Loucy (cell line): ENCODE measurements at regions not wholly inside any gene's neighbourhood (a gene's known extent, or its start where the extent isn't known, plus 50 kb on each side); places are given as distances from the start of the nearest gene placed in this dataset.

Source experiments
- H2AFZ ChIP-seq: fragments of 200-600 bp; sonication (generic); 2 replicates; pipeline ENCODE4 v1.6.0; 2016; ENCODE audit warnings: antibody characterized with exemption, mild to moderate bottlenecking, low read length, moderate library complexity
- H3F3A ChIP-seq: fragments of 200-600 bp; 2 replicates; pipeline ENCODE4 v1.6.0; 2016; ENCODE audit warnings: antibody characterized with exemption, low read depth, mild to moderate bottlenecking
- H3K27me3 ChIP-seq: fragments of 200-600 bp; sonication (generic); 2 replicates; pipeline ENCODE4 v1.6.1; 2014; ENCODE audit warnings: low read length, mild to moderate bottlenecking; ENCODE audit not compliant: insufficient read depth, poor library complexity, severe bottlenecking
- H3K36me3 ChIP-seq: fragments of 200-600 bp; sonication (generic); 2 replicates; pipeline ENCODE4 v1.6.1; 2016; ENCODE audit warnings: low read length; ENCODE audit not compliant: insufficient read depth
- H3K4me1 ChIP-seq: fragments of 200-600 bp; sonication (generic); 2 replicates; pipeline ENCODE4 v1.5.1; 2014; ENCODE audit warnings: low read length, mild to moderate bottlenecking; ENCODE audit not compliant: insufficient read depth, poor library complexity, severe bottlenecking
- H3K4me2 ChIP-seq: fragments of 200-600 bp; sonication (generic); 2 replicates; pipeline ENCODE4 v1.6.0; 2014; ENCODE audit warnings: antibody characterized with exemption, low read length, low read depth, mild to moderate bottlenecking; ENCODE audit not compliant: poor library complexity, severe bottlenecking
- H3K4me3 ChIP-seq: fragments of 200-600 bp; sonication (generic); 2 replicates; pipeline ENCODE4 v1.5.1; 2014; ENCODE audit warnings: low read length, mild to moderate bottlenecking, mixed read lengths; ENCODE audit not compliant: poor library complexity, severe bottlenecking
- H3K79me2 ChIP-seq: fragments of 200-600 bp; sonication (generic); 2 replicates; pipeline ENCODE4 v1.6.1; 2014; ENCODE audit warnings: low read length; ENCODE audit not compliant: insufficient read depth
- H3K9ac ChIP-seq: fragments of 200-600 bp; sonication (generic); 2 replicates; pipeline ENCODE4 v1.6.0; 2014; ENCODE audit warnings: mild to moderate bottlenecking, low read depth, low read length, moderate library complexity; ENCODE audit not compliant: poor library complexity, severe bottlenecking
- H3K9me2 ChIP-seq: fragments of 200-600 bp; sonication (generic); replicated peaks from 2 replicates; pipeline ENCODE4 v1.6.1; 2016; ENCODE audit warnings: low read depth, low read length, mixed read lengths
- H3K9me3 ChIP-seq: fragments of 200-600 bp; sonication (generic); 2 replicates; pipeline ENCODE4 v1.6.1; 2014; ENCODE audit warnings: mild to moderate bottlenecking, antibody characterized with exemption, low read length, low read depth; ENCODE audit not compliant: insufficient read depth
- H4K20me1 ChIP-seq: fragments of 200-600 bp; sonication (generic); 2 replicates; pipeline ENCODE4 v1.6.0; 2014; ENCODE audit warnings: antibody characterized with exemption, low read length, mild to moderate bottlenecking; ENCODE audit not compliant: insufficient read depth, poor library complexity, severe bottlenecking
- EZH2phosphoT487 ChIP-seq: fragments of 200-600 bp; IDR thresholded peaks from 2 replicates; pipeline ENCODE4 v1.6.1; 2018; ENCODE audit warnings: antibody characterized with exemption, mild to moderate bottlenecking, moderate library complexity, borderline replicate concordance
- TF ChIP-seq, protein P1 (sequence below): fragments of 200-600 bp; sonication (generic); conservative IDR thresholded peaks from 2 replicates; pipeline ENCODE4 v1.5.1; 2014; ENCODE audit warnings: mild to moderate bottlenecking, antibody characterized with exemption, low read length

DNA sequence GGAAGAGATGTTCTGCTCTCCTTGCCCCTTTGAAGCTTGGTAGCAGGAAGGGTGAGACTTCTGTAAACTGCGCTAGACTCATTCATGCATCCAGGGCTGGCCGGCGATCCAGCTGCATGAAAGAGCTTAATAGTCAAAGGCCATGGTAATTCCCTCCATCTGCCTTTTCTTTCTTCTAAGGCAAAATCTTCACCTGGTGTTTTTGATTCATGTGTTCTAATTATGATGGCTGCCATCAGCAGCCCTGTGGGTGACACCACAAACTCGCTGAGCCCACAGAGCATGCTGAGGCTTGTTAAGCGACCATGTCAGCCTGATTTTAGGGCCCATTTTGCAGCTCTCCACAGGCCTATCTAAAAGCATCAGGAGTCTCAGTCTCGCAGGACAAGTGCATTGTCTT, 450.1 kb upstream of the TENM3 start:
- Histone ChIP-seq H3K4me3 (no peak overlapping the region), H3K9me2 (no peaks in the 10 kb centered on the region), H3K27me3 (no peaks in the 10 kb centered on the region), H3K36me3 (no peaks in the 10 kb centered on the region), H2AFZ (no peak overlapping the region), H4K20me1 (no peaks in the 10 kb centered on the region), H3K9ac (no peak overlapping the region), H3K4me1 (no peaks in the 10 kb centered on the region), H3F3A (no peaks in the 10 kb centered on the region), H3K4me2 (no peak overlapping the region), H3K79me2 (no peaks in the 10 kb centered on the region), H3K9me3 (no peaks in the 10 kb centered on the region)
- TF ChIP-seq EZH2phosphoT487: no peak
- TF ChIP-seq, protein P1, sequence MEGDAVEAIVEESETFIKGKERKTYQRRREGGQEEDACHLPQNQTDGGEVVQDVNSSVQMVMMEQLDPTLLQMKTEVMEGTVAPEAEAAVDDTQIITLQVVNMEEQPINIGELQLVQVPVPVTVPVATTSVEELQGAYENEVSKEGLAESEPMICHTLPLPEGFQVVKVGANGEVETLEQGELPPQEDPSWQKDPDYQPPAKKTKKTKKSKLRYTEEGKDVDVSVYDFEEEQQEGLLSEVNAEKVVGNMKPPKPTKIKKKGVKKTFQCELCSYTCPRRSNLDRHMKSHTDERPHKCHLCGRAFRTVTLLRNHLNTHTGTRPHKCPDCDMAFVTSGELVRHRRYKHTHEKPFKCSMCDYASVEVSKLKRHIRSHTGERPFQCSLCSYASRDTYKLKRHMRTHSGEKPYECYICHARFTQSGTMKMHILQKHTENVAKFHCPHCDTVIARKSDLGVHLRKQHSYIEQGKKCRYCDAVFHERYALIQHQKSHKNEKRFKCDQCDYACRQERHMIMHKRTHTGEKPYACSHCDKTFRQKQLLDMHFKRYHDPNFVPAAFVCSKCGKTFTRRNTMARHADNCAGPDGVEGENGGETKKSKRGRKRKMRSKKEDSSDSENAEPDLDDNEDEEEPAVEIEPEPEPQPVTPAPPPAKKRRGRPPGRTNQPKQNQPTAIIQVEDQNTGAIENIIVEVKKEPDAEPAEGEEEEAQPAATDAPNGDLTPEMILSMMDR: no peak

DNA sequence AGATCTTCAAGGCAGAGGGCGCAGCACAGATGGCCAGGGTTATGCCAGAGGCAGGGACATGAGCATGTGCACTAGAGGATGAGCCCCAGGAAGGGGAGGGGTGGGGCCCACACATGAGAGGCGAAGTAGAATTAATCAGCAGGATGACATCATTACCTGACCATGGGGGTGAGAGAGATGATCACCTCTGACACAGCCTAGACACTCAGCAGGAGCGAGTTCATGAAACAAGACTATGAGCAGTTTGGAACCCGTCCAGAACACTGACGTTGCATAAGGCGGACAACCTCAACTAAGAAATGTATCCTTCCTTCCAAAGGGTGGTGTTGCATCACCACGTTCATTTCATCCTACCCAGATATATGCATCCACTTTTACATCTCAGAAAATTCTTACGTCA, 446.7 kb upstream of the TENM3 start:
- Histone ChIP-seq H3K79me2 (no peaks in the 10 kb centered on the region), H3K9me3 (no peaks in the 10 kb centered on the region), H3K4me1 (no peaks in the 10 kb centered on the region), H3K9me2 (no peaks in the 10 kb centered on the region), H3F3A (no peaks in the 10 kb centered on the region), H3K4me2 (no peak overlapping the region), H3K4me3 (no peak overlapping the region), H3K9ac (no peak overlapping the region), H4K20me1 (no peaks in the 10 kb centered on the region), H2AFZ (no peak overlapping the region), H3K36me3 (no peaks in the 10 kb centered on the region), H3K27me3 (no peaks in the 10 kb centered on the region)
- TF ChIP-seq EZH2phosphoT487: no peak
- TF ChIP-seq, protein P1: no peak

DNA sequence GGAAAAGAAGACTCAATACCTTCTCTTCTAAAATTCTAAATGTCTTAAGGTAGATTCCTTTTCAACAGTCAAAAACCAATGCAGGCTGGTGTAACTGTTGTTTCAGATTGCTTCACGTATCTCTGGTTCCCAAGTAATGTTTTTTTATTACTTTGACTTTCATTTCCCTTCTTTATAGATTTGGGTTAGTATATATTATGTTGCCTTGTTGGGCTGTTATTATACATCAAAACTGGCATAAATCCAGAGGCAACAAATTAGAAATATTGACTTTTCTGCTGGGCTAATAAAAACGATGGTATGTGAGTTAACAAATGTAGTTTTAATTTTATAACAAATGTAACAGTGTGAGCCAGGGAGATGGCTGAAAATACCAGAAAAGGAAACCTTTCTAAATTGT, 444.7 kb upstream of the TENM3 start:
- no peaks in the 10 kb centered on the region for H4K20me1 ChIP-seq
- H3K27me3 ChIP-seq: no peaks in the 10 kb centered on the region
- H3K9me3 ChIP-seq: no peaks in the 10 kb centered on the region
- no peaks in the 10 kb centered on the region for H3K4me1 ChIP-seq
- H3K4me2 ChIP-seq: no peak overlapping the region
- H3K9ac ChIP-seq: no peak overlapping the region
- no peaks in the 10 kb centered on the region for H3K9me2 ChIP-seq
- H3K36me3 ChIP-seq: no peaks in the 10 kb centered on the region
- no peak for TF ChIP-seq EZH2phosphoT487
- TF ChIP-seq, protein P1: no peak
- H3K4me3 ChIP-seq: no peak overlapping the region
- H3K79me2 ChIP-seq: no peaks in the 10 kb centered on the region
- no peaks in the 10 kb centered on the region for H3F3A ChIP-seq
- no peak overlapping the region for H2AFZ ChIP-seq
